ENCODE measurements at regions not wholly inside any gene's neighbourhood (a gene's known extent, or its start where the extent isn't known, plus 50 kb on each side); places are given as distances from the start of the nearest gene placed in this dataset.

DNA sequence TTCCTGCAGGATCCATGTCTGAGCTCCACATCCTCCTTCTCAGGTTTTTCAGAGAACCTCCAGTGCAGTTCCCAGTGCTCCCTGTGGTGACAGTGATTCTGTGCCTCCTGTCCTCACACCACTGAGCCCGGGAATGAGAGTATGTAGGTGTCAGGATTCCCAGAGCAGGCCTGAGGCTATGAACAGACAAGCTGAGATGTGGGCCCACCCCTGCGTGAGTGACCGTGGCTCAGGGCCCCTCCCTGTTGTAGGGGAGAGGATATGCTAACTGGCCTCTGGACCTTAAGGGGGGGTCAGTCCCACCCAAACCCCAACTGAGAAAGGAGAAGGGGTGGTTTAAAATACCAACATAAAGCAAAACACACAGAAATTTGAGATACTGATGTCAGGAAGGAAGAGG is 104.8 kb upstream of the RAB12 start:
- no peak for DNase-seq
- Histone ChIP-seq H3K27me3 (ENCODE audit: insufficient read depth, low read length) (no peaks in the 10 kb centered on the region), H3K4me1 (ENCODE audit: control insufficient read depth in 1 of 2, insufficient read depth in 2 of 2, low read length in 2 of 2) (no peaks in the 10 kb centered on the region), H3K23ac (ENCODE audit: low read length) (no peak overlapping the region), H3K9me3 (ENCODE audit: insufficient read depth, low read depth, low read length) (peaks cover 2% of the 10 kb centered on the region), H3K4me3 (ENCODE audit: low read depth, low read length) (no peak overlapping the region), H3K18ac (ENCODE audit: low read length) (no peak overlapping the region), H3K27ac (ENCODE audit: low read depth, low read length) (no peak overlapping the region), H2BK5ac (ENCODE audit: low read depth, low read length, poor library complexity) (no peak overlapping the region), H2BK12ac (ENCODE audit: low read length) (no peak overlapping the region), H3K14ac (ENCODE audit: low read length) (no peak overlapping the region), H3K9ac (ENCODE audit: low read length) (no peak overlapping the region), H3K79me2 (ENCODE audit: control insufficient read depth, insufficient read depth, low read length, poor library complexity) (no peaks in the 10 kb centered on the region), H4K8ac (ENCODE audit: low read depth, low read length) (no peak overlapping the region), H2BK120ac (ENCODE audit: insufficient read depth, low read length, poor library complexity) (no peak overlapping the region), H2AK5ac (ENCODE audit: low read length) (no peak overlapping the region), H4K91ac (ENCODE audit: low read depth, low read length) (no peak overlapping the region), H2AFZ (ENCODE audit: insufficient read depth, low read length, poor library complexity) (no peak overlapping the region), H4K12ac (ENCODE audit: low read depth, low read length) (no peak overlapping the region), H3K79me1 (ENCODE audit: low read length) (no peaks in the 10 kb centered on the region), H3K36me3 (ENCODE audit: control insufficient read depth in 1 of 2, insufficient read depth in 2 of 2, low read length in 2 of 2) (no peaks in the 10 kb centered on the region), H3K4ac (ENCODE audit: low read depth, low read length) (no peak overlapping the region), H3K4me2 (ENCODE audit: low read length) (no peak overlapping the region)
- WGBS (ENCODE audit: extremely low coverage, insufficient coverage, insufficient read length), result no CpG with 5 or more reads among the region's 3 CpGs

DNA sequence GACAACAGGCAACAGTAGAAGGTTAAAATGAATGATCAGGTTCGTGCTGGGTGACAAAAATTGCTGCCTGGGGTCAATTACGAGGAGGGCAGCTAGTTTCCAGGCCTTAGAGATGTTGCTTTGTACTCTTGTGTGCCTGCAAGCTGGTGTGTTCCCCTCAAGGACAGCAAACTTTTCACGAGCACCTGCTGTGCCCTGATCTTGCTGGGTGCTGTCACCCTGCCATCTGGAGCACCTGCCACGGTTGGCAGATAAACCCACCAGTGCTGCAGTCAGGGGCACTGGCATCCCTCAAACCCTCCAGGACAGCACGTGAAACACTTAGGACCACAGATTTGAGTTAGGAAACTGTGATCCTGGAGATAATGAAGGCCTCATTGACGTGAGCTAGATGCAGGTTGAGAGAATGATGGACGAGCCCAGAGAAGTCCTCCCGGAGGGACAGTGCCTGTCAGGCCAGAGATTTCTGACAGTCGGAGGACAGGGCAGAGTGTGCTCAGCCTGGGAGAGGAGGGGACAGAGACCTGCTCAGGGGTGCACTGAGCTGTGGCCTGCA is 104.3 kb upstream of the RAB12 start:
- H2BK120ac ChIP-seq (ENCODE audit: insufficient read depth, low read length, poor library complexity), result no peak overlapping the region
- H3K4me3 ChIP-seq (ENCODE audit: low read depth, low read length), result no peak overlapping the region
- H3K4me1 ChIP-seq (ENCODE audit: control insufficient read depth in 1 of 2, insufficient read depth in 2 of 2, low read length in 2 of 2), result no peaks in the 10 kb centered on the region
- H3K4me2 ChIP-seq (ENCODE audit: low read length), result no peak overlapping the region
- H3K79me2 ChIP-seq (ENCODE audit: control insufficient read depth, insufficient read depth, low read length, poor library complexity), result no peaks in the 10 kb centered on the region
- WGBS (ENCODE audit: extremely low coverage, insufficient coverage, insufficient read length), result no CpG with 5 or more reads among the region's 9 CpGs
- no peak overlapping the region for H2AK5ac ChIP-seq (ENCODE audit: low read length)
- DNase-seq, result no peak
- H4K8ac ChIP-seq (ENCODE audit: low read depth, low read length), result no peak overlapping the region
- H3K36me3 ChIP-seq (ENCODE audit: control insufficient read depth in 1 of 2, insufficient read depth in 2 of 2, low read length in 2 of 2), result no peaks in the 10 kb centered on the region
- H3K79me1 ChIP-seq (ENCODE audit: low read length), result no peaks in the 10 kb centered on the region
- H3K9ac ChIP-seq (ENCODE audit: low read length), result no peak overlapping the region
- H3K9me3 ChIP-seq (ENCODE audit: insufficient read depth, low read depth, low read length), result peaks cover 2% of the 10 kb centered on the region
- H2AFZ ChIP-seq (ENCODE audit: insufficient read depth, low read length, poor library complexity), result no peak overlapping the region
- H4K12ac ChIP-seq (ENCODE audit: low read depth, low read length), result no peak overlapping the region
- H3K14ac ChIP-seq (ENCODE audit: low read length), result no peak overlapping the region
- no peak overlapping the region for H3K23ac ChIP-seq (ENCODE audit: low read length)
- no peak overlapping the region for H3K18ac ChIP-seq (ENCODE audit: low read length)
- no peak overlapping the region for H3K4ac ChIP-seq (ENCODE audit: low read depth, low read length)
- H2BK12ac ChIP-seq (ENCODE audit: low read length), result no peak overlapping the region
- no peak overlapping the region for H2BK5ac ChIP-seq (ENCODE audit: low read depth, low read length, poor library complexity)
- no peak overlapping the region for H3K27ac ChIP-seq (ENCODE audit: low read depth, low read length)
- H4K91ac ChIP-seq (ENCODE audit: low read depth, low read length), result no peak overlapping the region
- no peaks in the 10 kb centered on the region for H3K27me3 ChIP-seq (ENCODE audit: insufficient read depth, low read length)

DNA sequence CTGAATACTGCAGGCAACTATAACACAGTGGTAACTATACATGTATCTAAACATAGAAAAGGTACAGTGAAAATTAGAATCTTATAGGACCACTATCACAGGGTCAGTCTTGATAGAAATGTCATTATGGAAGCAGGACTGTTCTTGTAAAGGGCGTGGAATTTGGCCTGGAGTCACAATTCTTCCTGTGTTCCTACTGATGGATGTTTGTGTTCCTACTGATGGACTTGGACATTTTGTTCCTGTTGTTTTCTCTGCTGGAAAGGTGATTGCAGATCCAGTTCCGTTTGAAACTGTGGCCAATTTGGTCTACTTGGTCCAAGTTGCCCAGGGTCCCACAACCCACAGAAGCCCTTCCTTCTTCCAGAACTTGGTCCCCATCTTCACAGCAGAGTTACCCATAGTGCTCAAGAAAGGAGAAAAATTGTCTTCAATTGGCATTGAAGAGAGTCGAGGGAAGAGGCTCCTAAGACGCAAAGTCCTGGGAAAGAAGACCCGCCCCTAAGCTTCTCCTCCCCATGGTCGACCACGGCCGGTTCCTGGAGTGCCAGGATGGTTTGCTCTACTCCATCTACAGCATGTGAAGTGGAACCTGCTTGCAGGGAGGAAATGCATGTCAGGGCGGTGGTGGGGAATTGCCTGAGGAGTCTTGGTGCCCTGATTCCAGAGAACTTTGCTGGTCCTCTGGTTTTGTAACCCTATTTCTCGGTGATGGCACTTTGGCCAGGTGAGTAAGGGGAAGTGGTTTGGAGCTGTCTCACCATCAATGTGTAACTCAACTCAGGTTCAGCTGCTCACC is 102.8 kb upstream of the RAB12 start:
- Histone ChIP-seq H3K4ac (ENCODE audit: low read depth, low read length) (no peak overlapping the region), H4K12ac (ENCODE audit: low read depth, low read length) (no peak overlapping the region), H3K4me1 (ENCODE audit: control insufficient read depth in 1 of 2, insufficient read depth in 2 of 2, low read length in 2 of 2) (no peaks in the 10 kb centered on the region), H3K9me3 (ENCODE audit: insufficient read depth, low read depth, low read length) (peaks cover 2% of the 10 kb centered on the region), H3K79me1 (ENCODE audit: low read length) (no peaks in the 10 kb centered on the region), H4K8ac (ENCODE audit: low read depth, low read length) (no peak overlapping the region), H2BK5ac (ENCODE audit: low read depth, low read length, poor library complexity) (no peak overlapping the region), H3K4me3 (ENCODE audit: low read depth, low read length) (no peak overlapping the region), H3K4me2 (ENCODE audit: low read length) (no peak overlapping the region), H3K36me3 (ENCODE audit: control insufficient read depth in 1 of 2, insufficient read depth in 2 of 2, low read length in 2 of 2) (no peaks in the 10 kb centered on the region), H3K14ac (ENCODE audit: low read length) (no peak overlapping the region), H3K27ac (ENCODE audit: low read depth, low read length) (no peak overlapping the region), H4K91ac (ENCODE audit: low read depth, low read length) (no peak overlapping the region), H3K27me3 (ENCODE audit: insufficient read depth, low read length) (no peaks in the 10 kb centered on the region), H2BK12ac (ENCODE audit: low read length) (no peak overlapping the region), H2AK5ac (ENCODE audit: low read length) (no peak overlapping the region), H3K18ac (ENCODE audit: low read length) (no peak overlapping the region), H2BK120ac (ENCODE audit: insufficient read depth, low read length, poor library complexity) (no peak overlapping the region), H2AFZ (ENCODE audit: insufficient read depth, low read length, poor library complexity) (no peak overlapping the region), H3K79me2 (ENCODE audit: control insufficient read depth, insufficient read depth, low read length, poor library complexity) (no peaks in the 10 kb centered on the region), H3K23ac (ENCODE audit: low read length) (no peak overlapping the region), H3K9ac (ENCODE audit: low read length) (no peak overlapping the region)
- no CpG with 5 or more reads among the region's 10 CpGs for WGBS (ENCODE audit: extremely low coverage, insufficient coverage, insufficient read length)
- no peak for DNase-seq

DNA sequence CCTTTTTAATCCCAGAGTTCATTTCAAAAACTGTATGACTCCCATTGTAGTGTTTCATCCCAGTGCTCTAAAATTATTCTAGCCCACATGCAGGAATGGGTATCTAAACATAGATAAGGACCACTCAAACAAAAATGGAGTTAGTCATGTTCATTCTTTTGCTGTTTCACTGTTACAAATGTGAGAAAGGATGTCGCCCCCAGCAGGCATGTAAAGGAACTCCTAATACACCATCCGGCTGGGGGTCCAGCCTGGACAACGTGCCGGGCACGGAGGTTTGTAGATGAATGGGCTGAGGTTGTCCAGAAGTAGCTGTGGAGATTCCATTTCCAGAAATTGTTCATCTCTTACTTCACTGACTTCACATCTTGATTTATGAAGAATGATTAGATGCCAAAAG is 101.9 kb upstream of the RAB12 start:
- no peak overlapping the region for H2BK5ac ChIP-seq (ENCODE audit: low read depth, low read length, poor library complexity)
- WGBS (ENCODE audit: extremely low coverage, insufficient coverage, insufficient read length), result no CpG with 5 or more reads among the region's 5 CpGs

More for the DNA sequence above, 101.9 kb upstream of the RAB12 start:
- H4K91ac ChIP-seq (ENCODE audit: low read depth, low read length), result no peak overlapping the region
- H3K9ac ChIP-seq (ENCODE audit: low read length), result no peak overlapping the region
- H3K23ac ChIP-seq (ENCODE audit: low read length), result no peak overlapping the region
- peaks cover 2% of the 10 kb centered on the region for H3K9me3 ChIP-seq (ENCODE audit: insufficient read depth, low read depth, low read length)
- no peak overlapping the region for H2BK12ac ChIP-seq (ENCODE audit: low read length)
- no peak overlapping the region for H4K8ac ChIP-seq (ENCODE audit: low read depth, low read length)
- H4K12ac ChIP-seq (ENCODE audit: low read depth, low read length), result no peak overlapping the region
- no peak overlapping the region for H2AK5ac ChIP-seq (ENCODE audit: low read length)
- H2BK120ac ChIP-seq (ENCODE audit: insufficient read depth, low read length, poor library complexity), result no peak overlapping the region
- no peak overlapping the region for H3K18ac ChIP-seq (ENCODE audit: low read length)
- H3K4ac ChIP-seq (ENCODE audit: low read depth, low read length), result no peak overlapping the region
- H3K36me3 ChIP-seq (ENCODE audit: control insufficient read depth in 1 of 2, insufficient read depth in 2 of 2, low read length in 2 of 2), result no peaks in the 10 kb centered on the region
- peak in 1 of 2 donors; percentile 3 for DNase-seq
- no peak overlapping the region for H3K14ac ChIP-seq (ENCODE audit: low read length)
- H3K4me1 ChIP-seq (ENCODE audit: control insufficient read depth in 1 of 2, insufficient read depth in 2 of 2, low read length in 2 of 2), result no peaks in the 10 kb centered on the region
- no peak overlapping the region for H3K4me2 ChIP-seq (ENCODE audit: low read length)
- no peaks in the 10 kb centered on the region for H3K79me1 ChIP-seq (ENCODE audit: low read length)
- H2AFZ ChIP-seq (ENCODE audit: insufficient read depth, low read length, poor library complexity), result no peak overlapping the region
- H3K4me3 ChIP-seq (ENCODE audit: low read depth, low read length), result no peak overlapping the region
- H3K27ac ChIP-seq (ENCODE audit: low read depth, low read length), result no peak overlapping the region
- no peaks in the 10 kb centered on the region for H3K27me3 ChIP-seq (ENCODE audit: insufficient read depth, low read length)
- no peaks in the 10 kb centered on the region for H3K79me2 ChIP-seq (ENCODE audit: control insufficient read depth, insufficient read depth, low read length, poor library complexity)

All from trophoblast cell (in vitro differentiated cells and primary cell).